H1 (cell line): ENCODE measurements at regions not wholly inside any gene's neighbourhood (a gene's known extent, or its start where the extent isn't known, plus 50 kb on each side); places are given as distances from the start of the nearest gene placed in this dataset.

Experiments used
- BACH1 ChIP-seq: IDR thresholded peaks from 2 replicates; pipeline ENCODE4 v1.6.1; 2012; ENCODE audit warnings: low read length, improper control_type of control experiment
- BCL11A ChIP-seq, 2 experiments: IDR thresholded peaks; one replicate each; pipeline ENCODE4 v1.6.1; 2011; ENCODE audit warnings: low read depth in 2 of 2, low read length in 2 of 2, mild to moderate bottlenecking in 2 of 2
- CEBPB ChIP-seq: IDR thresholded peaks from 2 replicates; pipeline ENCODE4 v1.6.1; 2012; ENCODE audit warnings: low read depth, low read length
- CTCF ChIP-seq, 3 experiments: IDR thresholded peaks; 1 replicate in 2 of 3; 2 replicates in 1 of 3; pipeline versions ENCODE4 v1.5.1 to v1.6.1; 2011; ENCODE audit warnings: low read length in 3 of 3, mild to moderate bottlenecking in 3 of 3, inconsistent platforms in 2 of 3, low read depth in 1 of 3, moderate library complexity in 1 of 3; ENCODE audit not compliant: insufficient read depth in 1 of 3; ENCODE audit errors: control extremely low read depth in 1 of 3
- EZH2 ChIP-seq: fragments of 200-600 bp; sonication (generic); IDR thresholded peaks from 2 replicates; pipeline ENCODE4 v1.7.1; 2012; ENCODE audit warnings: low read depth, mild to moderate bottlenecking, moderate library complexity, low read length, inconsistent platforms; ENCODE audit not compliant: severe bottlenecking
- JUND ChIP-seq: IDR thresholded peaks from 2 replicates; pipeline ENCODE4 v1.6.1; 2011; ENCODE audit warnings: mild to moderate bottlenecking, improper control_type of control experiment, low read length
- POLR2A ChIP-seq, 2 experiments: IDR thresholded peaks; 1 replicate in 1 of 2; 2 replicates in 1 of 2; pipeline ENCODE4 v1.6.1; 2011; ENCODE audit warnings: low read depth in 2 of 2, low read length in 2 of 2, mild to moderate bottlenecking in 2 of 2; ENCODE audit errors: control extremely low read depth in 1 of 2
- SIN3A ChIP-seq, 2 experiments: IDR thresholded peaks in 1 of 2; conservative IDR thresholded peaks in 1 of 2; 2 replicates each; pipeline ENCODE4 v1.6.1; 2011 to 2012; ENCODE audit warnings: low read length in 2 of 2, improper control_type of control experiment in 1 of 2, low read depth in 1 of 2, mild to moderate bottlenecking in 1 of 2
- SP4 ChIP-seq: IDR thresholded peaks from 2 replicates; pipeline ENCODE4 v1.6.1; 2012; ENCODE audit warnings: low read length, inconsistent platforms
- TBP ChIP-seq: IDR thresholded peaks from 2 replicates; pipeline ENCODE4 v1.6.1; 2011; ENCODE audit warnings: low read depth, low read length, improper control_type of control experiment

DNA sequence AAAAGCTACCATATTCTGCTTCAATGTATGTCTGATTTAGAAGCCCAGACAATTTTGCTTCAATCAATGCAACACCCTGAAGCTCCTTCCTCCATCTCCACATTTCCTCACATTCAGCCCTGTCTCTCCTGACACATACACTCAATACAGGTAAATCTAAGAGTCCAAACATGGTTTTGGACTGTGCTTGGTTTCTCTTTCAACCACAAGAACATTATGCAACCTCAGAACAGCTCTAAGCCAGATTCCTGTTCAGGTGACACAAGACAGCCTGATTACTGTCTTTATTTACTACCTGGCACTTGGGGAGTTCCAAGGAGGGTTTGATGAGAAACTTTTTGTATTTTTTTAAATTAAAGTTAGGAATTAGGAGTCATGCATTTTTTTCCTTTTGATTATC is 307.5 kb upstream of the SLIT2 start:
- no peak for TF ChIP-seq SIN3A (conservative IDR thresholded peaks at IDR 0.05 in 1 of 2, IDR thresholded peaks at IDR 0.05 in 1 of 2; ENCODE audit: low read depth in 1 of 2, low read length in 2 of 2)
- TF ChIP-seq BCL11A (IDR thresholded peaks at IDR 0.05; ENCODE audit: low read depth in 2 of 2, low read length in 2 of 2): no peak
- TF ChIP-seq CTCF (IDR thresholded peaks at IDR 0.05; ENCODE audit: control extremely low read depth in 1 of 3, insufficient read depth in 1 of 3, low read depth in 1 of 3, low read length in 3 of 3): no peak
- TF ChIP-seq BACH1: no peak
- TF ChIP-seq SP4: no peak
- no peak for TF ChIP-seq EZH2
- TF ChIP-seq CEBPB: no peak
- TF ChIP-seq POLR2A (IDR thresholded peaks at IDR 0.05; ENCODE audit: control extremely low read depth in 1 of 2, low read depth in 2 of 2, low read length in 2 of 2): no peak
- TF ChIP-seq JUND: no peak
- TF ChIP-seq TBP: no peak
